Stimulated activated CD8-positive, alpha-beta memory T cell treated with anti-CD3 and anti-CD28 coated beads, Interleukin-15, amount 100 ng/mL, for 4 hours (primary cell): ENCODE measurements at regions not wholly inside any gene's neighbourhood (a gene's known extent, or its start where the extent isn't known, plus 50 kb on each side); places are given as distances from the start of the nearest gene placed in this dataset.
"Not testable (repeated sequence)": the region's sequence is repeated elsewhere in the genome, so short reads cannot be mapped to it uniquely, and the experiment has no call there.

ENCODE experiments used
- DNase-seq, 2 donors: peaks; one replicate each; pipeline ENCODE4 v3.0.0-alpha.2; 2020; ENCODE audit warnings: low read depth in 2 of 2

DNA sequence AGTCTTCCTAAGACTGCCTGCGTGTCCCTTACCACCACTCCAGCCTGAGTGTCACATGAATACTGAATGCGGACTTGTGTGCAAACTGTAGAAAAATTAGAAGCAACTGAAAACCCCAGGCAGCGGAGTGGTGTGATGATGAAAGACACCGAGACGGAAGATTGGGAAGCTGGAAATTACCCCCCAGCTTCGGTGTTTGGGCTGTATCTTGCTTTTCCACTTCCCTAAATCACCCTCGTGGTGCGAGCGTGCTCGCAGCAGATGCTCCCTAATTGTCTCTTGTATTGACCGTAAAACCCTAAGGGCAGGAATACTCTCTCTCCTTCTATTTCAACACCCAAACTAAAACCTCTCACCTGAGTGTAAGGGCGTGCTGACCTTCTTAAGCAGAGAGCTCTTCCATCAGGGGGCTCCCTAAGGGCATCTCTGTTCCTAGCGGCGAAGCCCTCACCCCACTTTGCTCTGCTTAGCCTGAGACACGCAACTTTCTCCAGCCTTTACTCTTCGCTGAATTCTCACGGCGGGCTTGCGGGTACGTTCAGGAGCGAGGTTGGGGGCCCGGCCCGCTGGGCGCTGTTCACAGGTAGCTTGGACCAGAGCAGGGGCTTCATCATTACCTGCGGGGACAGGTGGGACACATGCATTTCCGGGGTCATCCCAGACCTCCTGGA lies 62.4 kb downstream of the CRYBB2 start:
- no peak for DNase-seq

- no peak for DNase-seq
These were observed 62.9 kb downstream of the CRYBB2 start for GRCh38 chr22:25282346-25282670.

DNA sequence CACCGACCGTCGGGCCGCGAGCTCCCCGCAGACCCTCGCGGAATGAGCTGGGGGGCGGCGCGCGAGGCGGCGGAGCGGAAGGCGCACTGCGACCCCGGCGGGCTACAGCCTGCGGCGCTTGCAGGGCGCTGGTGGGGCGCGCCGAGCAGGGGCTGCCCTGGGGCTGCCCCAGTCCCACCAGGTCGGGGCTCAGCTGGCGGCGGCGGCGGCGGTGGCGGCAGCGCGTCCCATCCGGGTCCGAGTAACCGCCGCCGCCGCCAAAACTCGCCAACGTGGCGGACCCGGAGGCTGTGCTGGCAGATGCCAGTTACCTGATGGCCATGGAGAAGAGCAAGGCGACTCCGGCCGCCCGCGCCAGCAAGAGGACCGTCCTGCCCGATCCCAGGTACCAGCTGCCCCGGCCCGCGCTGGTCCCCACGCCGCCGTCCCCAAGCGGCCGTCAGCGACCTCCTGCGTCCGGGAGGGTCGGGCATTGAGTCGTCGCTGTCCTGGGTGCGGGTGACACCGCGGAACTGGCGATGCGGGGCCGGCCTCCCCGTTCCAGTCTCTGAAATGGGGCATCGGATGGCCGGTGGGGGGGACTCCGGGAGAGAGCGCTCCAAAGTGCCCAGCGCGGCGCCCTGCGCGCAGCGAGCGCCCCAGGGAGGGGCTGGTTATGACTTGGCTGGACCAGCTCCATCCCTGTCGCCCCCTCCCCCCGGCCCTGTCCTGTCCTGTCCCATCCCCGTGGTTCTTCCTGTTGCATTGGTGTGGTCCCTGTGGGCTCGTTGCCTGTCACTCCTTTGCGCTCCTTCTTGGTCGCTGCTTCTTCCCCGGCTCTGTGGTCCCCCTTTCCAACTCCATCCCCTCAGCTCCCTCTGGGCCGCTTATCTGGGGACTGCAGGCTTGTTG lies 63.5 kb downstream of the CRYBB2 start:
- DNase-seq, result no peak

GRCh38 chr22:25288481-25288880 lies 69.0 kb downstream of the CRYBB2 start:
- DNase-seq, result not testable (repeated sequence)

DNA sequence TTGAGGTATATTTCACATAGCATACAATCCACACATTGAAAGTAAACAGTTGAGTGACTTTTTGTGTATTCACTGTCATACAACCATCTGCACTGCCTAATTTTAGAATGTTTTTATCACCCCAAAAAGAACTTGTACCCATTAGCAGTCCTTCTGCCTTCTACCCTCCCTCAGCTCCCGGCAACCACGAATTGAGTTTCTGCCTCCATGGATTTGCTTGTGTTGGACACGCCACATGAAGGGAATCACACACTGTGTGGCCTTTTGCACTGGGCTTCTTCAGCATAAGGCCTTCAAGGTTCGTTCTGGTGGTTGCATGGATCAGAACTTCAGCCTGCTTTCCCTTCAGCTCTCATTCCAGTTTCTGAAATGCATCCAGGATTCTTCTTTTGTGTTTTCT lies 82.5 kb downstream of the CRYBB2 start:
- not testable (repeated sequence) for DNase-seq

DNA sequence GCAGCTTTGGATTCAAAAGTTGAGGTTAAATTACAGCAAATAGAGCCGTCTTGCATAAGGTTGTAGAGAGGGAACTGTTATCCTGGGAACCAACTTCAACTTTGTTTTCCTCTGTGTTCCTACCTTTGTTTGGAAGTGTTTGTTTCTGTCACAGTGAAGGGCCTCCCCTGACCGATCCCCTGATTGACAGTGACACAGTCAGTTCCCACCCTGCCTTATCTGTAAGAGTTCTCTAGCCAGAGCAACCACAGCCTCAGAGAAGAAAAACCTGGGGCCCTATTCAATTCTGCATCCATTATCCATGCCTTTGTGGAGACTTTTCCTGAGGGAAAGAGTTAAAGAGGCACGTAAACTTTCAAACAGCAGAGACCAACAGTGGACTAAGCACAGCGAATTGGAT lies 90.1 kb downstream of the CRYBB2 start:
- DNase-seq, result not testable (repeated sequence)

GRCh38 chr22:25311924-25312323 lies 92.5 kb downstream of the CRYBB2 start:
- DNase-seq, result not testable (repeated sequence)

DNA sequence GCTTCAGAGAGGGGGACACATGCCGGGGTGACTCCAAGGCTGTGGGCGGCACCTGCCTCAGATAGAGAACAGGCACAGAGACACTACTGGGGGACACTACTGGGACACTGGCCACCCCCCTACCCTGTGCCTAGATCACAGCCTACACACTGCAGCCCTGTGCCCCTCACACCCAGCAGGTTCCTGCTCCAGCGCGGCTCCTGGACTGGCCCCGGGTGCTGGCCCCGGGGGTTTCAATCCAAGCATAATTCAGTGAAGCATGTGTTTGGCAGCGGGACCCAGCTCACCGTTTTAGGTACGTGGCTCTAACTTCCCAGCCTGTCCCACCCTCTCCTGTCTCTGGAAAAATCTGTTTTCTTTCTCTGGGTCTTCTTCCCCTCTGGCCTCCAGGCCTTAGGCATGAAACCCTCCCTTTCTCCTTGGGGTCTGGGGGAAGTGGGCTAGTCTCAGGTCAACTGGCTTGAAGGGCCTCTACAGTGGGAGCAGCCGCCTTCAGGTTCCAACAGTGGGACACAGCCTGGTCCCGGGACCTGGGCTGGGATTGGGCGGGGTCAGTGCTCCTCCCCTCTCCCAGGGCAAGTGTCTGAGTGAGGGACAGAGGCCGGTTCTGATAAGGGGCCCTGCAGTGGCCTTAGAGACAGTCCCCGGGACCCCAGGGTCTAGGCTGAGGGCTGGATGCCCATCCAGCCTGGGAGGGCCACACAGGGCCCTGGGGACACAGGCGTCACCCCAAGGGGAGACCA lies 98.8 kb downstream of the CRYBB2 start:
- no peak for DNase-seq

- DNase-seq, result no peak
These were observed 107.7 kb downstream of the CRYBB2 start for GRCh38 chr22:25327018-25327755.

DNA sequence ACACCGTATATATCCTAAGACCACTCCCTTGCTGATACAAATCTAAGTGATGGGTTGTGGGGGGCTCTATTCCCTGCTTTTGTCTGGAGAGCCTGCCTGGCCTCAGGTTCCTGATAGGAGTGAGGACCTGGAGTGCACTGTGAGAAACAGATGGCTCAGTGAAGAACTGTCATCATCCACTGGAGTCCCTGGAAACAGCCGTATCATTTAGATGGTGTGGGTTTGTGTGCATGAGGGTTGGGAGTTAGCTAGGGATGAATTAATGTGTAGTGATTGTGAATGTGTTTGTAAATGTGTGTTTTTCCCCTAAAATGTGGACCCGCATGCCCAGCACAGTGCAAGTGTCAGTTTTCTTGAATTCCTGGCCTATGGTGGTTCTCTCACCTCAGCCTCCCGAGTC lies 111.6 kb downstream of the CRYBB2 start:
- DNase-seq, result no peak

- DNase-seq, result not testable (repeated sequence)
These were observed 112.5 kb downstream of the CRYBB2 start for GRCh38 chr22:25331911-25332310.

GRCh38 chr22:25332386-25332785 lies 112.9 kb downstream of the CRYBB2 start:
- no peak for DNase-seq

GRCh38 chr22:25334162-25334490 lies 114.7 kb downstream of the CRYBB2 start:
- DNase-seq, result no peak

GRCh38 chr22:25334631-25335030 lies 115.2 kb downstream of the CRYBB2 start:
- DNase-seq, result not testable (repeated sequence)

GRCh38 chr22:25335276-25335675 lies 115.8 kb downstream of the CRYBB2 start:
- DNase-seq, result not testable (repeated sequence)

GRCh38 chr22:25340536-25340935 lies 121.1 kb downstream of the CRYBB2 start:
- not testable (repeated sequence) for DNase-seq

DNA sequence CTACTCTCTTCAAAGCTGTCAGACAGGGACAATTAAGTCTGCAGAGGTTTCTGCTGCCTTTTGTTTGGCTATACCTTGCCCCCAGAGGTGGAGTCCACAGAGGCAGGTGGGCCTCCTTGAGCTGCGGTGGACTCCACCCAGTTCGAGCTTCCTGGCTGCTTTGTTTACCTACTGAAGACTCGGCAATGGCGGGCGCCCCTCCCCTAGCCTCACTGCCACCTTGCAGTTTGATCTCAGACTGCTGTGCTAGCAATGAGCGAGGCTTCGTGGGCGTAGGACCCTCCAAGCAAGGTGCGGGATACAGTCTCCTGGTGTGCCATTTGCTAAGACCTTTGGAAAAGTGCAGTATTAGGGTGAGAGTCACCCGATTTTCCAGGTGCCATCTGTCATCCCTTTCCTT lies 124.9 kb downstream of the CRYBB2 start:
- not testable (repeated sequence) for DNase-seq

DNA sequence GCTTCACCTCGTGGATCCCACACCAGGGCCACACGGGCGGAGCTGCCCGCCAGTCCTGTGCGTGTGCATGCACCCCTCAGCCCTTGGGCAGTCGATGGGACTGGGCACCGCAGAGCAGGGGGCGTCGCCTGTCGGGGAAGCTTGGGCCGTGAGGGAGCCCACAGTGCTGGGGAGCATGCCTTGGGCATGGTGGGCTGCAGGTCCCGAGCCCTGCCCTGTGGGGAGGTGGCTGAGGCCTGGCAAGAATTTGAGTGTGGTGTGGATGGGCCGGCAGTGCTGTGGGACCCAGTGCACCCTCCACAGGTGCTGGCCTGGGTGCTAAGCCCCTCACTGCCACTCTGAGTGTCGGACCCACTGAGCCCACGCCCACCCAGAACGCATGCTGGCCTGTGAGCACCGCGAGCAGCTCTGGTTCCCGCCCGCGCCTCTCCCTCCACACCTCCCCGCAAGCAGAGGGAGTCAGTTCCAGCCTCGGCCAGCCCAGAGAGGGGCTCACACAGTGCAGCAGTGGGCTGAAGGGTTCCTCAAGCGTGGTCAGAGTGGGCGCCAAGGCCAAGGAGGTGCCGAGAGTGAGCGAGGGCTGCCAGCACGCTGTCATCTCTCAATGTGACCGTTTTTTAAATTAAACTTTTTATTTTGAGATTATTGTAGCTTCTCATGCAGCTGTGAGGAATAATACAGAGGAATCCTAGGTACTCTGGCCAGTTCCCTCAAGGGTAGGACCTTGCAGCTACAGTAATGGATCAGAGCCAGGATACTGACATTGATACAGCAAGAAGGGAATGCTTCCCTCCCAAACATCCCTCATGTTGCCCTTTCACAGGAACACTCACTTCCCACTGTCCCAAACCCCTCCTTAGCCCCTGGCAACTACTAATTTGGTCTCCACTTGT lies 127.7 kb downstream of the CRYBB2 start:
- DNase-seq, result no peak

DNA sequence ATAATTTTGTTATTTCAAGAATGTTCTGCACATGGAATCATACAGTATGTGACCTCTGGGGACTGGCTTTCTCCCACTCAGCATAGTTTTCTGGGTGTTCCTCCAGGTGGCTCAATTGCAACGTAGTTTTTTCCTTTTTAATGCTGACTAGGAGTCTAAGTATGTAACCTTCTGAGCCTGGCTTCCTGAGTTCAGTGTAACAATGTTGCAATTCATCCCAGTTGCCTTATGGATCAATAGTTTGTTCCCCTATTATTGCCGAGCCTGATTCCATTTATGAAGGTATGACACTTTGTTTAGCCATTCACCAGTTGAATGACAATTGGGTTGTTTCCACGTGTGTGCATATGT lies 128.3 kb downstream of the CRYBB2 start:
- DNase-seq, result no peak

GRCh38 chr22:25348391-25348790 lies 129.0 kb downstream of the CRYBB2 start:
- DNase-seq, result no peak

GRCh38 chr22:25348996-25349395 lies 129.6 kb downstream of the CRYBB2 start:
- DNase-seq, result not testable (repeated sequence)
